SW480 (cell line): ENCODE measurements at regions not wholly inside any gene's neighbourhood (a gene's known extent, or its start where the extent isn't known, plus 50 kb on each side); places are given as distances from the start of the nearest gene placed in this dataset.

Experiments
- DNase-seq: peaks from one replicate; pipeline ENCODE4 v3.0.0-alpha.2; 2016; ENCODE audit warnings: low spot score

- DNase-seq: no peak
Observed at GRCh38 chr4:180726611-180727010, 1516.6 kb upstream of the TENM3 start.

GRCh38 chr4:180727478-180727877 is 1515.7 kb upstream of the TENM3 start:
- no peak for DNase-seq

- no peak for DNase-seq
Observed at GRCh38 chr4:180734753-180735432, 1508.3 kb upstream of the TENM3 start.

- no peak for DNase-seq
Observed at GRCh38 chr4:180741703-180742102, 1501.5 kb upstream of the TENM3 start.

GRCh38 chr4:180745019-180745418 is 1498.2 kb upstream of the TENM3 start:
- DNase-seq: no peak

GRCh38 chr4:180751009-180751408 is 1492.2 kb upstream of the TENM3 start:
- DNase-seq: no peak

- no peak for DNase-seq
Observed at GRCh38 chr4:180757927-180758326, 1485.3 kb upstream of the TENM3 start.

GRCh38 chr4:180766045-180766444 is 1477.2 kb upstream of the TENM3 start:
- DNase-seq: no peak

- peak; percentile 5 for DNase-seq
Observed at GRCh38 chr4:180766944-180767729, 1476.1 kb upstream of the TENM3 start.

- DNase-seq: no peak
Observed at GRCh38 chr4:180768610-180769009, 1474.6 kb upstream of the TENM3 start.

- no peak for DNase-seq
Observed at GRCh38 chr4:180769791-180770190, 1473.4 kb upstream of the TENM3 start.

- no peak for DNase-seq
Observed at GRCh38 chr4:180770265-180770664, 1472.9 kb upstream of the TENM3 start.

- no peak for DNase-seq
Observed at GRCh38 chr4:180784940-180785339, 1458.3 kb upstream of the TENM3 start.

- DNase-seq: no peak
Observed at GRCh38 chr4:180788729-180789128, 1454.5 kb upstream of the TENM3 start.

GRCh38 chr4:180789929-180790328 is 1453.3 kb upstream of the TENM3 start:
- DNase-seq: no peak

- no peak for DNase-seq
Observed at GRCh38 chr4:180790471-180790870, 1452.7 kb upstream of the TENM3 start.

GRCh38 chr4:180792541-180792940 is 1450.7 kb upstream of the TENM3 start:
- no peak for DNase-seq

- no peak for DNase-seq
Observed at GRCh38 chr4:180794333-180794732, 1448.9 kb upstream of the TENM3 start.

- DNase-seq: no peak
Observed at GRCh38 chr4:180798036-180798577, 1445.1 kb upstream of the TENM3 start.

- no peak for DNase-seq
Observed at GRCh38 chr4:180799798-180800197, 1443.4 kb upstream of the TENM3 start.

- no peak for DNase-seq
Observed at GRCh38 chr4:180805101-180805500, 1438.1 kb upstream of the TENM3 start.

- no peak for DNase-seq
Observed at GRCh38 chr4:180808862-180809261, 1434.3 kb upstream of the TENM3 start.

- no peak for DNase-seq
Observed at GRCh38 chr4:180809439-180809838, 1433.8 kb upstream of the TENM3 start.
